MM.1S (cell line): ENCODE measurements at regions not wholly inside any gene's neighbourhood (a gene's known extent, or its start where the extent isn't known, plus 50 kb on each side); places are given as distances from the start of the nearest gene placed in this dataset.

Source experiments
- EZH2 ChIP-seq: fragments of 300-600 bp; sonication (generic); optimal IDR thresholded peaks from 2 replicates; pipeline ENCODE3; 2017; ENCODE audit warnings: low read depth, mild to moderate bottlenecking, antibody characterized with exemption, low read length, mixed read lengths
- TF ChIP-seq, protein P1 (sequence below): fragments of 300-600 bp; sonication (generic); IDR thresholded peaks from 2 replicates; pipeline ENCODE4 v1.5.1; 2016; ENCODE audit warnings: antibody characterized with exemption, low read length, mixed read lengths

- TF ChIP-seq, protein P1, sequence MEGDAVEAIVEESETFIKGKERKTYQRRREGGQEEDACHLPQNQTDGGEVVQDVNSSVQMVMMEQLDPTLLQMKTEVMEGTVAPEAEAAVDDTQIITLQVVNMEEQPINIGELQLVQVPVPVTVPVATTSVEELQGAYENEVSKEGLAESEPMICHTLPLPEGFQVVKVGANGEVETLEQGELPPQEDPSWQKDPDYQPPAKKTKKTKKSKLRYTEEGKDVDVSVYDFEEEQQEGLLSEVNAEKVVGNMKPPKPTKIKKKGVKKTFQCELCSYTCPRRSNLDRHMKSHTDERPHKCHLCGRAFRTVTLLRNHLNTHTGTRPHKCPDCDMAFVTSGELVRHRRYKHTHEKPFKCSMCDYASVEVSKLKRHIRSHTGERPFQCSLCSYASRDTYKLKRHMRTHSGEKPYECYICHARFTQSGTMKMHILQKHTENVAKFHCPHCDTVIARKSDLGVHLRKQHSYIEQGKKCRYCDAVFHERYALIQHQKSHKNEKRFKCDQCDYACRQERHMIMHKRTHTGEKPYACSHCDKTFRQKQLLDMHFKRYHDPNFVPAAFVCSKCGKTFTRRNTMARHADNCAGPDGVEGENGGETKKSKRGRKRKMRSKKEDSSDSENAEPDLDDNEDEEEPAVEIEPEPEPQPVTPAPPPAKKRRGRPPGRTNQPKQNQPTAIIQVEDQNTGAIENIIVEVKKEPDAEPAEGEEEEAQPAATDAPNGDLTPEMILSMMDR = no peak
- no peak for TF ChIP-seq EZH2
Measured at GRCh38 chr3:174462916-174463315, 396.2 kb upstream of the NAALADL2 start.
